ENCODE measurements at regions not wholly inside any gene's neighbourhood (a gene's known extent, or its start where the extent isn't known, plus 50 kb on each side); places are given as distances from the start of the nearest gene placed in this dataset.
"Not testable (repeated sequence)": the region's sequence is repeated elsewhere in the genome, so short reads cannot be mapped to it uniquely, and the experiment has no call there.

- Histone ChIP-seq H3K4me3 (no peak overlapping the region), H3K27ac (no peak overlapping the region), H3K4me1 (peaks cover 9% of the 10 kb centered on the region), H3K27me3 (peaks cover 3% of the 10 kb centered on the region), H3K9me3 (no peaks in the 10 kb centered on the region), H3K36me3 (no peaks in the 10 kb centered on the region)
- DNase-seq (ENCODE audit: low spot score in 2 of 2) = no peak
- 70% methylated on average over 6 of the region's 6 CpGs for WGBS
- TF ChIP-seq POLR2A (IDR thresholded peaks at IDR 0.05) (no peak), POLR2AphosphoS5 (IDR thresholded peaks at IDR 0.05) (no peak), EP300 (IDR thresholded peaks at IDR 0.05) (no peak)
- TF ChIP-seq, protein P1, sequence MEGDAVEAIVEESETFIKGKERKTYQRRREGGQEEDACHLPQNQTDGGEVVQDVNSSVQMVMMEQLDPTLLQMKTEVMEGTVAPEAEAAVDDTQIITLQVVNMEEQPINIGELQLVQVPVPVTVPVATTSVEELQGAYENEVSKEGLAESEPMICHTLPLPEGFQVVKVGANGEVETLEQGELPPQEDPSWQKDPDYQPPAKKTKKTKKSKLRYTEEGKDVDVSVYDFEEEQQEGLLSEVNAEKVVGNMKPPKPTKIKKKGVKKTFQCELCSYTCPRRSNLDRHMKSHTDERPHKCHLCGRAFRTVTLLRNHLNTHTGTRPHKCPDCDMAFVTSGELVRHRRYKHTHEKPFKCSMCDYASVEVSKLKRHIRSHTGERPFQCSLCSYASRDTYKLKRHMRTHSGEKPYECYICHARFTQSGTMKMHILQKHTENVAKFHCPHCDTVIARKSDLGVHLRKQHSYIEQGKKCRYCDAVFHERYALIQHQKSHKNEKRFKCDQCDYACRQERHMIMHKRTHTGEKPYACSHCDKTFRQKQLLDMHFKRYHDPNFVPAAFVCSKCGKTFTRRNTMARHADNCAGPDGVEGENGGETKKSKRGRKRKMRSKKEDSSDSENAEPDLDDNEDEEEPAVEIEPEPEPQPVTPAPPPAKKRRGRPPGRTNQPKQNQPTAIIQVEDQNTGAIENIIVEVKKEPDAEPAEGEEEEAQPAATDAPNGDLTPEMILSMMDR (IDR thresholded peaks at IDR 0.05) = no peak
Observed at GRCh38 chr12:4143896-4144295, 129.7 kb upstream of the CCND2 start.

- Histone ChIP-seq H3K4me3 (no peak overlapping the region), H3K36me3 (no peaks in the 10 kb centered on the region), H3K4me1 (peaks cover 9% of the 10 kb centered on the region), H3K9me3 (no peaks in the 10 kb centered on the region), H3K27me3 (peaks cover 1% of the 10 kb centered on the region), H3K27ac (no peak overlapping the region)
- no peak for DNase-seq (ENCODE audit: low spot score in 2 of 2)
- no peak for TF ChIP-seq POLR2A (IDR thresholded peaks at IDR 0.05)
- TF ChIP-seq, protein P1 (IDR thresholded peaks at IDR 0.05) = no peak
- TF ChIP-seq EP300 (IDR thresholded peaks at IDR 0.05) = no peak
- no peak for TF ChIP-seq POLR2AphosphoS5 (IDR thresholded peaks at IDR 0.05)
- 62% methylated on average over 6 of the region's 6 CpGs for WGBS
Observed at GRCh38 chr12:4141348-4142270, 132.0 kb upstream of the CCND2 start.

GRCh38 chr12:4140581-4141301 is 132.8 kb upstream of the CCND2 start:
- no peak overlapping the region for H3K4me3 ChIP-seq
- WGBS = 84% methylated on average over 8 of the region's 8 CpGs
- TF ChIP-seq POLR2AphosphoS5 (IDR thresholded peaks at IDR 0.05) (no peak), EP300 (IDR thresholded peaks at IDR 0.05) (no peak), POLR2A (IDR thresholded peaks at IDR 0.05) (no peak)
- TF ChIP-seq, protein P1 (IDR thresholded peaks at IDR 0.05) = no peak
- no peak overlapping the region for H3K27ac ChIP-seq
- no peaks in the 10 kb centered on the region for H3K36me3 ChIP-seq
- peaks cover 4% of the 10 kb centered on the region for H3K27me3 ChIP-seq
- H3K4me1 ChIP-seq = peaks cover 9% of the 10 kb centered on the region
- DNase-seq (ENCODE audit: low spot score in 2 of 2) = no peak
- H3K9me3 ChIP-seq = no peaks in the 10 kb centered on the region

DNA sequence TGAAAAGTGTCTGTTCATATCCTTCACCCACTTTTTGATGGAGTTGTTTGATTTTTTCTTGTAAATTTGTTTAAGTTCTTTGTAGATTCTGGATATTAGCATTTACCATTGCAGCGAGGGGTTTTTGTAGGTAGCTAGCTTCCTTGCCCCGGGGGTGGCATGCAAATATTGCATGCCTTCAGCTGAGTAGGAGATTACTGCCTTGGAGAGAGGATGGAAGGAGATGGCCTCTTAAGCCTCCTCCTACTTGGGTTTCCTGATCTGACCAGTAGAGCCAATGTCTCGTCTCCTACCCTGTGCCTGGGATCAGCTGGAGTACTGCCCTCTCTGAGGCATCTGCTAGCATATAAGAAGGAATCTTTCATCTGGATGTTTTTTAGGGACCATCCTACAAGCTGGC is 134.4 kb upstream of the CCND2 start:
- peaks cover 4% of the 10 kb centered on the region for H3K27me3 ChIP-seq
- 74% methylated on average over 3 of the region's 3 CpGs for WGBS
- H3K27ac ChIP-seq = no peak overlapping the region
- DNase-seq (ENCODE audit: low spot score in 2 of 2) = no peak
- TF ChIP-seq POLR2AphosphoS5 (IDR thresholded peaks at IDR 0.05) (no peak), EP300 (IDR thresholded peaks at IDR 0.05) (no peak)
- TF ChIP-seq, protein P1 (IDR thresholded peaks at IDR 0.05) = no peak
- H3K9me3 ChIP-seq = no peaks in the 10 kb centered on the region
- H3K4me1 ChIP-seq = peaks cover 5% of the 10 kb centered on the region
- H3K36me3 ChIP-seq = no peaks in the 10 kb centered on the region
- no peak overlapping the region for H3K4me3 ChIP-seq

DNA sequence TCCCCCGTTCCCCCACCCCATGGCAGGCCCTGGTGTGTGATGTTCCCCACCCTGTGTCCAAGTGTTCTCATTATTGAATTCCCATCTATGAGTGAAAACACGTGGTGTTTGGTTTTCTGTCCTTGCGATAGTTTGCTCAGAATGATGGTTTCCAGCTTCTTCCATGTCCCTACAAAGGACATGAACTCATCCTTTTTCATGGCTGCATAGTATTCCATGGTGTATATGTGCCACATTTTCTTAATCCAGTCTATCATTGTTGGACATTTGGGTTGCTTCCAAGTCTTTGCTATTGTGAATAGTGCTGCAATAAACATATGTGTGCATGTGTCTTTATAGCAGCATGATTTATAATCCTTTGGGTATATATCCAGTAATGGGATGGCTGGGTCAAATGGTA is 135.0 kb upstream of the CCND2 start:
- 95% methylated on average over 3 of the region's 3 CpGs for WGBS
- H3K4me1 ChIP-seq; H3K4me3 ChIP-seq; H3K27me3 ChIP-seq; H3K36me3 ChIP-seq; H3K9me3 ChIP-seq; DNase-seq (ENCODE audit: low spot score in 2 of 2); H3K27ac ChIP-seq: not testable (repeated sequence)

All from suprapubic skin (tissue), 4 donors.